NCI-H2227 (cell line): ENCODE measurements at regions not wholly inside any gene's neighbourhood (a gene's known extent, or its start where the extent isn't known, plus 50 kb on each side); places are given as distances from the start of the nearest gene placed in this dataset.

Experiments used
- DNase-seq: peaks from one replicate; lab custom pipeline; 2025; ENCODE audit not compliant: unreplicated experiment; lab: John Stamatoyannopoulos, UW

GRCh38 chr2:34660741-34661140 lies 1061.6 kb upstream of the FAM98A start:
- no peak for DNase-seq

GRCh38 chr2:34656632-34657031 lies 1057.5 kb upstream of the FAM98A start:
- DNase-seq, result no peak

GRCh38 chr2:34652636-34653035 lies 1053.5 kb upstream of the FAM98A start:
- no peak for DNase-seq

GRCh38 chr2:34646901-34647300 lies 1047.8 kb upstream of the FAM98A start:
- DNase-seq, result no peak

GRCh38 chr2:34632327-34632726 lies 1033.2 kb upstream of the FAM98A start:
- DNase-seq, result no peak

GRCh38 chr2:34627003-34627402 lies 1027.9 kb upstream of the FAM98A start:
- no peak for DNase-seq

GRCh38 chr2:34604164-34604563 lies 1005.1 kb upstream of the FAM98A start:
- DNase-seq, result no peak

GRCh38 chr2:34602262-34602661 lies 1003.2 kb upstream of the FAM98A start:
- DNase-seq, result no peak

- DNase-seq, result no peak
These were observed 1002.5 kb upstream of the FAM98A start for GRCh38 chr2:34601561-34601960.

GRCh38 chr2:34578641-34579040 lies 979.5 kb upstream of the FAM98A start:
- no peak for DNase-seq

GRCh38 chr2:34570266-34570872 lies 971.3 kb upstream of the FAM98A start:
- DNase-seq, result no peak

- DNase-seq, result no peak
These were observed 968.0 kb upstream of the FAM98A start for GRCh38 chr2:34567128-34567527.

- no peak for DNase-seq
These were observed 953.2 kb upstream of the FAM98A start for GRCh38 chr2:34552337-34552736.

GRCh38 chr2:34549710-34550345 lies 950.7 kb upstream of the FAM98A start:
- no peak for DNase-seq

GRCh38 chr2:34547900-34548299 lies 948.8 kb upstream of the FAM98A start:
- no peak for DNase-seq

GRCh38 chr2:34547340-34547739 lies 948.2 kb upstream of the FAM98A start:
- DNase-seq, result no peak

GRCh38 chr2:34545486-34546136 lies 946.5 kb upstream of the FAM98A start:
- no peak for DNase-seq

- no peak for DNase-seq
These were observed 935.7 kb upstream of the FAM98A start for GRCh38 chr2:34534761-34535160.

GRCh38 chr2:34534341-34534740 lies 935.2 kb upstream of the FAM98A start:
- DNase-seq, result no peak

GRCh38 chr2:34533585-34534183 lies 934.6 kb upstream of the FAM98A start:
- no peak for DNase-seq

GRCh38 chr2:34529965-34530364 lies 930.9 kb upstream of the FAM98A start:
- no peak for DNase-seq

- DNase-seq, result no peak
These were observed 924.9 kb upstream of the FAM98A start for GRCh38 chr2:34523958-34524514.
